Natural killer cell (primary cell): ENCODE measurements at regions not wholly inside any gene's neighbourhood (a gene's known extent, or its start where the extent isn't known, plus 50 kb on each side); places are given as distances from the start of the nearest gene placed in this dataset.
A peak's percentile ranks its signal among the peaks of the same experiment; 100 is the strongest.
"Not testable (repeated sequence)": the region's sequence is repeated elsewhere in the genome, so short reads cannot be mapped to it uniquely, and the experiment has no call there.

Experiments
- ATAC-seq, 3 donors: fragments of 150-1000 bp in 2 of 3; fragments of 200-7000 bp in 1 of 3; cut with Tn5 transposase; 1 replicate in 1 of 3; 2 replicates in 2 of 3; pipeline ENCODE4 v1.10.0; 2021; ENCODE audit warnings: mild to moderate bottlenecking in 2 of 3, moderate library complexity in 2 of 3
- DNase-seq, 2 donors: peaks; one replicate each; pipeline versions ENCODE4 v3.0.0 to v3.0.0-alpha.2; 2013 to 2021; ENCODE audit warnings: mixed read lengths in 1 of 2
- H3K27ac ChIP-seq: one replicate; pipeline ENCODE4 v1.5.1; 2013; ENCODE audit warnings: mild to moderate bottlenecking, low read length
- H3K27me3 ChIP-seq: one replicate; pipeline ENCODE4 v1.6.1; 2013; ENCODE audit warnings: low read length; ENCODE audit not compliant: control insufficient read depth, insufficient read depth
- H3K36me3 ChIP-seq: one replicate; pipeline ENCODE4 v1.6.1; 2013; ENCODE audit warnings: low read length; ENCODE audit not compliant: control insufficient read depth, insufficient read depth
- H3K4me1 ChIP-seq: one replicate; pipeline ENCODE4 v1.6.1; 2013; ENCODE audit warnings: low read length; ENCODE audit not compliant: control insufficient read depth, insufficient read depth
- H3K4me3 ChIP-seq: one replicate; pipeline ENCODE4 v1.5.1; 2013; ENCODE audit warnings: low read length
- H3K9me3 ChIP-seq: one replicate; pipeline ENCODE4 v1.6.1; 2013; ENCODE audit warnings: low read length; ENCODE audit not compliant: control insufficient read depth, insufficient read depth
- H3K27ac Mint-ChIP-seq, 2 donors: one replicate each; pipeline ENCODE4 v1.8.0; 2022; ENCODE audit warnings: mild to moderate bottlenecking in 2 of 2, mixed read lengths in 2 of 2, moderate library complexity in 1 of 2
- H3K27me3 Mint-ChIP-seq, 2 donors: one replicate each; pipeline ENCODE4 v1.8.0; 2022; ENCODE audit warnings: low read depth in 2 of 2, mixed read lengths in 2 of 2
- H3K36me3 Mint-ChIP-seq: one replicate; pipeline ENCODE4 v1.8.0; 2022; ENCODE audit warnings: mixed read lengths
- H3K4me1 Mint-ChIP-seq, 2 donors: one replicate each; pipeline ENCODE4 v1.8.0; 2022; ENCODE audit warnings: mixed read lengths in 2 of 2
- H3K4me3 Mint-ChIP-seq: one replicate; pipeline ENCODE4 v1.8.0; 2022; ENCODE audit warnings: mild to moderate bottlenecking, moderate library complexity, mixed read lengths
- H3K9me3 Mint-ChIP-seq, 2 donors: one replicate each; pipeline ENCODE4 v1.8.0; 2022; ENCODE audit warnings: mixed read lengths in 2 of 2
- WGBS: methylation state at CpG from one replicate; pipeline ENCODE4 v1.1.7; 2013; ENCODE audit warnings: missing lambda C conversion rate; ENCODE audit not compliant: insufficient coverage; 5-methylcytosine and 5-hydroxymethylcytosine counted together
- intact Hi-C: fragments of 100-400 bp; cut with micrococcal nuclease; formaldehyde crosslinking; loops from one replicate; pipeline ENCODE4 v1.14.2; 2022
- TF ChIP-seq, protein P1 (sequence below): fragments of 200-600 bp; IDR thresholded peaks from one replicate; pipeline ENCODE4 v1.8.0; 2022; ENCODE audit warnings: antibody characterized with exemption

DNA sequence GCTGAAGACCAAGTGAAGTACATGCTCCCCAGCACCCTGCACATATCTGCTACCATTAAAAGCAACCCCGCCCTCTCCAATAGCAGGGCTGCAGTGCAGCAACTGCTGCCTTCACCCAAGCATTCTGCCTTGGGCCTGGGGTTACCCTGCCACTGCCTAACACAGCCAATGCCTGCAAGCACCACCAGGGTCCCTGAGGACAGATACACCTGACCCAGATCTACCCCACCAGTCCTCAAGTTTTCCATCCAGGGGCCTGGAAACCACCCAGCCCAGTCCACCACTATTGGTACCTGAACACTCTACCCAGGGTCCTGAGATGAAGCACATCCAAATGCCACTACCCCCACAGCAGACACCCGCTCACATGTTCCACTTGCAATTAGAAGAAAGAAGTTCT is 181.1 kb upstream of the RBBP8 start:
- intact Hi-C loops, result no loop called here
- DNase-seq (no peak), ATAC-seq (peak in 1 of 3 donors; percentile 30)
- 70% methylated on average over 1 of the region's 2 CpGs for WGBS
- Histone ChIP-seq H3K27ac (no peak overlapping the region), H3K36me3 (no peaks in the 10 kb centered on the region), H3K9me3 (no peaks in the 10 kb centered on the region), H3K4me3 (no peak overlapping the region), H3K27me3 (no peaks in the 10 kb centered on the region), H3K4me1 (no peaks in the 10 kb centered on the region)
- no peak overlapping the region for H3K27ac Mint-ChIP-seq
- H3K9me3 Mint-ChIP-seq, result no peaks in the 10 kb centered on the region
- TF ChIP-seq, protein P1, sequence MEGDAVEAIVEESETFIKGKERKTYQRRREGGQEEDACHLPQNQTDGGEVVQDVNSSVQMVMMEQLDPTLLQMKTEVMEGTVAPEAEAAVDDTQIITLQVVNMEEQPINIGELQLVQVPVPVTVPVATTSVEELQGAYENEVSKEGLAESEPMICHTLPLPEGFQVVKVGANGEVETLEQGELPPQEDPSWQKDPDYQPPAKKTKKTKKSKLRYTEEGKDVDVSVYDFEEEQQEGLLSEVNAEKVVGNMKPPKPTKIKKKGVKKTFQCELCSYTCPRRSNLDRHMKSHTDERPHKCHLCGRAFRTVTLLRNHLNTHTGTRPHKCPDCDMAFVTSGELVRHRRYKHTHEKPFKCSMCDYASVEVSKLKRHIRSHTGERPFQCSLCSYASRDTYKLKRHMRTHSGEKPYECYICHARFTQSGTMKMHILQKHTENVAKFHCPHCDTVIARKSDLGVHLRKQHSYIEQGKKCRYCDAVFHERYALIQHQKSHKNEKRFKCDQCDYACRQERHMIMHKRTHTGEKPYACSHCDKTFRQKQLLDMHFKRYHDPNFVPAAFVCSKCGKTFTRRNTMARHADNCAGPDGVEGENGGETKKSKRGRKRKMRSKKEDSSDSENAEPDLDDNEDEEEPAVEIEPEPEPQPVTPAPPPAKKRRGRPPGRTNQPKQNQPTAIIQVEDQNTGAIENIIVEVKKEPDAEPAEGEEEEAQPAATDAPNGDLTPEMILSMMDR, result no peak
- no peaks in the 10 kb centered on the region for H3K36me3 Mint-ChIP-seq
- no peak overlapping the region for H3K4me3 Mint-ChIP-seq
- peaks cover 19 to 29% of the 10 kb centered on the region in 2 donors for H3K27me3 Mint-ChIP-seq
- no peaks in the 10 kb centered on the region for H3K4me1 Mint-ChIP-seq

DNA sequence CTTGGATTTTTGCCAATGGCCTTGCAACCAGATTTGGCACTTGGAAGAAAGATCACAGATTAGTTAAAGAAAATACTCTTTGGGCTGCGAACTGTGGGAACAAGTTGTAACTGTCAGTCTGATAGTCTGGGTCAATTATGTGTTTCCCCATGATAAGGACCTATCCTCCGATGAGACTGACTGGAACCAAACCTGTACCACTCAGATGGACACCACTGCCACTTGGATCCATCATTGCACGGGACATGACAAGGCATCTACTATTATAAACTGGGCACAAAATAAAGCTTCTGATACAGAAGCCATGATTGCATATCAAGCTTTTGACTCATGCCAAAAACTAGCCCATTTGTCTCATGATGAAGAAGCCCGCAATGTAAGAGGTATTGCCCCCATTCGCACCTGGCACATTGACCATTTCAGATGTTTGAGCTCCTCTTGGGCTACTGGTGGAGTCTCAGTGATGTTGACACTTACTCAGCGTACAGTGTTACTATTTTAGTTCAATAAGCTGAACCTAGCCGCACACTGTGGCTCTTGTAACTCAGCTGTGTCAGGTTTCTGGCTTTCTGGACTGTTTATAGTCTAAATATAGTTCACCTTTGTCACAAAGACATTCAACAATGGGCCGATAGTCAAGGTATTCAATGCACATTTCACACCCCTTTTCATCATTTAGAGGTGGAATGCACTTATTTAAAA is 179.8 kb upstream of the RBBP8 start:
- TF ChIP-seq, protein P1, result no peak
- H3K4me1 Mint-ChIP-seq, result no peaks in the 10 kb centered on the region
- DNase-seq, result no peak
- H3K36me3 ChIP-seq, result no peaks in the 10 kb centered on the region
- no peak overlapping the region for H3K27ac ChIP-seq
- no peaks in the 10 kb centered on the region for H3K9me3 ChIP-seq
- no peak for ATAC-seq
- H3K27ac Mint-ChIP-seq, result no peak overlapping the region
- no peak overlapping the region for H3K4me3 ChIP-seq
- no peak overlapping the region for H3K4me3 Mint-ChIP-seq
- no peaks in the 10 kb centered on the region for H3K36me3 Mint-ChIP-seq
- H3K27me3 Mint-ChIP-seq, result peaks cover 19 to 36% of the 10 kb centered on the region in 2 donors
- no peaks in the 10 kb centered on the region for H3K27me3 ChIP-seq
- WGBS, result 92% methylated on average over 8 of the region's 8 CpGs
- no peaks in the 10 kb centered on the region for H3K9me3 Mint-ChIP-seq
- intact Hi-C loops, result no loop called here
- H3K4me1 ChIP-seq, result no peaks in the 10 kb centered on the region

- H3K4me1 Mint-ChIP-seq, H3K27me3 ChIP-seq, ATAC-seq, intact Hi-C loops, DNase-seq, H3K9me3 ChIP-seq, H3K4me3 Mint-ChIP-seq, H3K27ac ChIP-seq, H3K36me3 Mint-ChIP-seq, H3K9me3 Mint-ChIP-seq, H3K27ac Mint-ChIP-seq, H3K4me3 ChIP-seq, H3K4me1 ChIP-seq, H3K36me3 ChIP-seq: not testable (repeated sequence)
- 95% methylated on average over 2 of the region's 2 CpGs for WGBS
- peaks cover 28 to 56% of the 10 kb centered on the region in 2 donors for H3K27me3 Mint-ChIP-seq
Measured at GRCh38 chr18:22764005-22764404, 169.1 kb upstream of the RBBP8 start.

DNA sequence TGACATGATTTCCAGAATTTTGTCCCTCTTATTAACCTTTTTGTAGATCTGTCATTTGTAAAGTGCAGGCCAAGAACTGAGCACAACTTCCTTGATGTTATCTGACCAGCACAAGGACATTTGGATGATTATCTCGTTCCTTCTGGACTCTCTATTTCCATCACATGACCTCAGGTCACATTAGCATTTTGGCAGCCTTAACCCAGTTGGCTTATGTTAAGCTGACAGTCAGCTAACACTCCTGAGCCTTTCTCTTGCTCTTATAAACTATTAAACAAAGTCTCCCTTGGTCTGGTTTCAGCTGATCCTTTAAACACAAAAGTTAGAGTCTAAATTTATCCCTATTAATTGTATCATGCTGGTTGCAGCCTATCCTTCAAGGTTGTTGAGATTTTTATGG is 167.2 kb upstream of the RBBP8 start:
- ATAC-seq (no peak), DNase-seq (no peak)
- intact Hi-C loops, result no loop called here
- Mint-ChIP-seq H3K27ac (no peak overlapping the region), H3K9me3 (peaks cover 0 to 2% of the 10 kb centered on the region in 2 donors), H3K4me3 (no peak overlapping the region), H3K4me1 (no peaks in the 10 kb centered on the region), H3K27me3 (peaks cover 22 to 37% of the 10 kb centered on the region in 2 donors), H3K36me3 (no peaks in the 10 kb centered on the region)
- TF ChIP-seq, protein P1, result no peak
- WGBS, result 69% methylated on average over 1 of the region's 1 CpG
- Histone ChIP-seq H3K4me1 (no peaks in the 10 kb centered on the region), H3K27ac (no peak overlapping the region), H3K9me3 (no peaks in the 10 kb centered on the region), H3K4me3 (no peak overlapping the region), H3K27me3 (peaks cover 2% of the 10 kb centered on the region), H3K36me3 (no peaks in the 10 kb centered on the region)
